HEK293 (cell line): ENCODE measurements at regions not wholly inside any gene's neighbourhood (a gene's known extent, or its start where the extent isn't known, plus 50 kb on each side); places are given as distances from the start of the nearest gene placed in this dataset.
A peak's percentile ranks its signal among the peaks of the same experiment; 100 is the strongest.

Experiments used
- ATF2 ChIP-seq: fragments of 450-650 bp; formaldehyde crosslinking; IDR thresholded peaks from 2 replicates; pipeline ENCODE4 v1.5.1; 2016; ENCODE audit warnings: missing biosample characterization, missing genetic modification characterization, low read depth
- GLI4 ChIP-seq: fragments of 450-650 bp; formaldehyde crosslinking; IDR thresholded peaks from 2 replicates; pipeline ENCODE4 v1.5.1; 2016; ENCODE audit warnings: missing biosample characterization, missing genetic modification characterization
- HOXC10 ChIP-seq: sonication (generic); formaldehyde crosslinking; IDR thresholded peaks from 2 replicates; pipeline ENCODE4 v1.8.1; 2023; ENCODE audit warnings: mild to moderate bottlenecking, missing genetic modification reagents
- KLF9 ChIP-seq: fragments of 450-650 bp; formaldehyde crosslinking; IDR thresholded peaks from 2 replicates; pipeline ENCODE4 v1.5.1; 2016; ENCODE audit warnings: missing biosample characterization, missing genetic modification characterization, low read depth
- OVOL3 ChIP-seq: fragments of 450-650 bp; formaldehyde crosslinking; IDR thresholded peaks from 2 replicates; pipeline ENCODE4 v1.5.1; 2016; ENCODE audit warnings: missing biosample characterization, missing genetic modification characterization
- REST ChIP-seq: fragments of 450-650 bp; formaldehyde crosslinking; IDR thresholded peaks from 2 replicates; pipeline ENCODE4 v1.5.1; 2016; ENCODE audit warnings: missing biosample characterization, missing genetic modification characterization
- SCRT1 ChIP-seq: fragments of 450-650 bp; formaldehyde crosslinking; IDR thresholded peaks from 2 replicates; pipeline ENCODE4 v1.5.1; 2016; ENCODE audit warnings: missing biosample characterization, missing genetic modification characterization, borderline replicate concordance
- ZBTB17 ChIP-seq: fragments of 450-650 bp; formaldehyde crosslinking; IDR thresholded peaks from 2 replicates; pipeline ENCODE4 v1.5.1; 2016; ENCODE audit warnings: missing biosample characterization, missing genetic modification characterization
- ZBTB20 ChIP-seq: fragments of 450-650 bp; formaldehyde crosslinking; IDR thresholded peaks from 2 replicates; pipeline ENCODE4 v1.5.1; 2016; ENCODE audit warnings: missing biosample characterization, missing genetic modification characterization
- ZBTB44 ChIP-seq: fragments of 450-650 bp; IDR thresholded peaks from 2 replicates; pipeline ENCODE4 v1.5.1; 2018; ENCODE audit warnings: missing biosample characterization, mild to moderate bottlenecking, missing genetic modification characterization
- ZBTB6 ChIP-seq: fragments of 450-650 bp; formaldehyde crosslinking; IDR thresholded peaks from 2 replicates; pipeline ENCODE4 v1.5.1; 2017; ENCODE audit warnings: missing biosample characterization, missing genetic modification characterization
- ZFP3 ChIP-seq: fragments of 450-650 bp; formaldehyde crosslinking; IDR thresholded peaks from 2 replicates; pipeline ENCODE4 v1.5.1; 2016; ENCODE audit warnings: low read depth, missing biosample characterization, missing genetic modification characterization
- ZNF138 ChIP-seq: fragments of 450-650 bp; formaldehyde crosslinking; IDR thresholded peaks from 2 replicates; pipeline ENCODE4 v1.5.1; 2016; ENCODE audit warnings: missing biosample characterization, missing genetic modification characterization, borderline replicate concordance
- ZNF19 ChIP-seq: fragments of 450-650 bp; formaldehyde crosslinking; IDR thresholded peaks from 2 replicates; pipeline ENCODE4; 2016; ENCODE audit warnings: missing biosample characterization, missing genetic modification characterization, low read depth
- ZNF211 ChIP-seq: fragments of 450-650 bp; formaldehyde crosslinking; IDR thresholded peaks from 2 replicates; pipeline ENCODE4 v1.5.1; 2016; ENCODE audit warnings: low read depth, missing biosample characterization, missing genetic modification characterization
- ZNF214 ChIP-seq: fragments of 450-650 bp; formaldehyde crosslinking; IDR thresholded peaks from 2 replicates; pipeline ENCODE4 v1.5.1; 2017; ENCODE audit warnings: missing biosample characterization, mild to moderate bottlenecking, missing genetic modification characterization, borderline replicate concordance
- ZNF248 ChIP-seq: fragments of 450-650 bp; formaldehyde crosslinking; IDR thresholded peaks from 2 replicates; pipeline ENCODE4 v1.5.1; 2017; ENCODE audit warnings: missing biosample characterization, missing genetic modification characterization
- ZNF335 ChIP-seq: fragments of 450-650 bp; formaldehyde crosslinking; conservative IDR thresholded peaks from 2 replicates; pipeline ENCODE4 v1.5.1; 2016; ENCODE audit warnings: missing biosample characterization, missing genetic modification characterization
- ZNF391 ChIP-seq: fragments of 450-650 bp; formaldehyde crosslinking; IDR thresholded peaks from 2 replicates; pipeline ENCODE4 v1.5.1; 2016; ENCODE audit warnings: low read depth, missing biosample characterization, missing genetic modification characterization, borderline replicate concordance
- ZNF398 ChIP-seq: fragments of 450-650 bp; formaldehyde crosslinking; IDR thresholded peaks from 2 replicates; pipeline ENCODE4 v1.5.1; 2017; ENCODE audit warnings: missing biosample characterization, missing genetic modification characterization
- ZNF530 ChIP-seq: fragments of 450-650 bp; formaldehyde crosslinking; IDR thresholded peaks from 2 replicates; pipeline ENCODE4 v1.5.1; 2016; ENCODE audit warnings: low read depth, missing biosample characterization, missing genetic modification characterization
- ZNF629 ChIP-seq: fragments of 450-650 bp; formaldehyde crosslinking; IDR thresholded peaks from 2 replicates; pipeline ENCODE4 v1.5.1; 2017; ENCODE audit warnings: missing biosample characterization, missing genetic modification characterization
- ZNF658 ChIP-seq: fragments of 450-650 bp; formaldehyde crosslinking; IDR thresholded peaks from 2 replicates; pipeline ENCODE4; 2016; ENCODE audit warnings: missing biosample characterization, missing genetic modification characterization
- ZNF664 ChIP-seq: fragments of 450-650 bp; formaldehyde crosslinking; IDR thresholded peaks from 2 replicates; pipeline ENCODE4 v1.5.1; 2016; ENCODE audit warnings: missing biosample characterization, missing genetic modification characterization
- ZNF670 ChIP-seq: fragments of 450-650 bp; formaldehyde crosslinking; IDR thresholded peaks from 2 replicates; pipeline ENCODE4 v1.5.1; 2016; ENCODE audit warnings: missing biosample characterization, missing genetic modification characterization, low read depth
- ZNF707 ChIP-seq: fragments of 450-650 bp; formaldehyde crosslinking; IDR thresholded peaks from 2 replicates; pipeline ENCODE4 v1.5.1; 2016; ENCODE audit warnings: missing biosample characterization, missing genetic modification characterization
- ZNF76 ChIP-seq: fragments of 450-650 bp; formaldehyde crosslinking; IDR thresholded peaks from 2 replicates; pipeline ENCODE4; 2016; ENCODE audit warnings: low read depth, missing biosample characterization, missing genetic modification characterization, borderline replicate concordance
- ZNF837 ChIP-seq: fragments of 450-650 bp; formaldehyde crosslinking; IDR thresholded peaks from 2 replicates; pipeline ENCODE4 v1.5.1; 2016; ENCODE audit warnings: missing biosample characterization, missing genetic modification characterization
- ZSCAN18 ChIP-seq: fragments of 450-650 bp; formaldehyde crosslinking; IDR thresholded peaks from 2 replicates; pipeline ENCODE4 v1.5.1; 2016; ENCODE audit warnings: missing biosample characterization, missing genetic modification characterization

GRCh38 chr5:124948062-124948753 is 201.8 kb upstream of the ZNF608 start (continued):
- TF ChIP-seq ZBTB44 (peak; percentile 91), ZNF664 (tag by site-specific recombination) (no peak), ZNF391 (tag by site-specific recombination) (no peak), ZNF707 (tag by site-specific recombination) (no peak), KLF9 (tag by site-specific recombination) (no peak), ZNF837 (tag by site-specific recombination) (no peak), ZNF138 (tag by site-specific recombination) (no peak), GLI4 (tag by site-specific recombination) (no peak), ZNF335 (tag by site-specific recombination) (no peak), HOXC10 (CRISPR knock-in tag) (no peak), ZNF214 (tag by site-specific recombination) (no peak), ZNF658 (tag by site-specific recombination) (no peak), REST (tag by site-specific recombination) (no peak), ZNF76 (tag by site-specific recombination) (no peak), ZNF398 (tag by site-specific recombination) (peak; percentile 28; the same call in 1 of the 2 replicates), ZNF670 (tag by site-specific recombination) (no peak), ZNF629 (tag by site-specific recombination) (0 out of 2 replicates have a peak, but pooled peaks have one; percentile 20), ZNF248 (tag by site-specific recombination) (0 out of 2 replicates have a peak, but pooled peaks have one; percentile 40), ZNF530 (tag by site-specific recombination) (no peak), ZFP3 (tag by site-specific recombination) (no peak), SCRT1 (tag by site-specific recombination) (no peak), ZNF19 (no peak), ZBTB20 (tag by site-specific recombination) (no peak), OVOL3 (tag by site-specific recombination) (peak; percentile 20; the same call in 1 of the 2 replicates), ZBTB6 (no peak), ZNF211 (tag by site-specific recombination) (no peak), ZBTB17 (tag by site-specific recombination) (peak; percentile 38; the same call in 1 of the 2 replicates), ATF2 (tag by site-specific recombination) (no peak), ZSCAN18 (no peak)
